Loucy (cell line): ENCODE measurements at regions not wholly inside any gene's neighbourhood (a gene's known extent, or its start where the extent isn't known, plus 50 kb on each side); places are given as distances from the start of the nearest gene placed in this dataset.

ENCODE experiments used
- EZH2phosphoT487 ChIP-seq: fragments of 200-600 bp; IDR thresholded peaks from 2 replicates; pipeline ENCODE4 v1.6.1; 2018; ENCODE audit warnings: antibody characterized with exemption, mild to moderate bottlenecking, moderate library complexity, borderline replicate concordance
- TF ChIP-seq, protein P1 (sequence below): fragments of 200-600 bp; sonication (generic); conservative IDR thresholded peaks from 2 replicates; pipeline ENCODE4 v1.5.1; 2014; ENCODE audit warnings: mild to moderate bottlenecking, antibody characterized with exemption, low read length

DNA sequence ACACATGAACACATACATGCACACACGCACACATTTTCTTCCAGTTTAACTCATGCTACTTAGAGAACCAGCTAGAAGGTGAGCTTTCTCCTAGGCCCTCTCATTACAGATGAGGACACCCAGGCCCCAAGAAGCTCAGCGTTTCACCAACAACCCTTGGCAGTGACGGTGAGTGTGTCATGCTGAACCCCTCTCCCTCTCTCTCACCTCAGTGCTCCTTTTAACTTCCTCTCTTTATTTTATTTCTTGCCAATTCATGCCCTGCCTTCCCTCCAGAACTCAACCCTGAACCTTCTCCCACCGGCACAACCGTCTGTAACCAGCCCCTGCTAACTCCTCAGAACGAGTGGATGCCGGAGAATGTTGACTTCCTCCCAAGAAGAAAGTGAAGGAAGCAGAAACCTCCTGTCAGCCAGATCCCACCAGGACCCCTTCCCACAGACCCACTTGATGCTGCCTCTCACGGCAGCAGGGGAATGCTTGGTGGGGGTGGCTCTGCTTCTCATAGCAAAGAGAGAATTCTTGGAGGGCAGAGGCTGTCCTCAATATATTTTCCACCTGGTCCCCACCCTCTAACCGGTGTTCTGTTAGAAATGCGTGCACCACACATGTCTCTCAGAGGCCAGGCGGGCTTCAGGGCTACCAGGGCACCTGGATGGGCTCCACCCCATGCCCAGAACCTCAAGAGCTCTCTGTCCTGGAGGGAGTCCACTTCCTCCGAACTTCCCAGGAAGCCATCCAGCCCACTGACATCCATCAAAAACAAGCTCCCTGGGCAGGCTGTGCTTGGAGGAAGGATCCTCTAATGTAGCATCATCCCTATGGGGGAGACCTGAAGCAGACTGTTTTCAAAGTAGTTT lies 134.0 kb downstream of the TOMM20 start:
- TF ChIP-seq, protein P1, sequence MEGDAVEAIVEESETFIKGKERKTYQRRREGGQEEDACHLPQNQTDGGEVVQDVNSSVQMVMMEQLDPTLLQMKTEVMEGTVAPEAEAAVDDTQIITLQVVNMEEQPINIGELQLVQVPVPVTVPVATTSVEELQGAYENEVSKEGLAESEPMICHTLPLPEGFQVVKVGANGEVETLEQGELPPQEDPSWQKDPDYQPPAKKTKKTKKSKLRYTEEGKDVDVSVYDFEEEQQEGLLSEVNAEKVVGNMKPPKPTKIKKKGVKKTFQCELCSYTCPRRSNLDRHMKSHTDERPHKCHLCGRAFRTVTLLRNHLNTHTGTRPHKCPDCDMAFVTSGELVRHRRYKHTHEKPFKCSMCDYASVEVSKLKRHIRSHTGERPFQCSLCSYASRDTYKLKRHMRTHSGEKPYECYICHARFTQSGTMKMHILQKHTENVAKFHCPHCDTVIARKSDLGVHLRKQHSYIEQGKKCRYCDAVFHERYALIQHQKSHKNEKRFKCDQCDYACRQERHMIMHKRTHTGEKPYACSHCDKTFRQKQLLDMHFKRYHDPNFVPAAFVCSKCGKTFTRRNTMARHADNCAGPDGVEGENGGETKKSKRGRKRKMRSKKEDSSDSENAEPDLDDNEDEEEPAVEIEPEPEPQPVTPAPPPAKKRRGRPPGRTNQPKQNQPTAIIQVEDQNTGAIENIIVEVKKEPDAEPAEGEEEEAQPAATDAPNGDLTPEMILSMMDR = no peak
- TF ChIP-seq EZH2phosphoT487 = no peak
